ENCODE measurements at regions not wholly inside any gene's neighbourhood (a gene's known extent, or its start where the extent isn't known, plus 50 kb on each side); places are given as distances from the start of the nearest gene placed in this dataset.

DNA sequence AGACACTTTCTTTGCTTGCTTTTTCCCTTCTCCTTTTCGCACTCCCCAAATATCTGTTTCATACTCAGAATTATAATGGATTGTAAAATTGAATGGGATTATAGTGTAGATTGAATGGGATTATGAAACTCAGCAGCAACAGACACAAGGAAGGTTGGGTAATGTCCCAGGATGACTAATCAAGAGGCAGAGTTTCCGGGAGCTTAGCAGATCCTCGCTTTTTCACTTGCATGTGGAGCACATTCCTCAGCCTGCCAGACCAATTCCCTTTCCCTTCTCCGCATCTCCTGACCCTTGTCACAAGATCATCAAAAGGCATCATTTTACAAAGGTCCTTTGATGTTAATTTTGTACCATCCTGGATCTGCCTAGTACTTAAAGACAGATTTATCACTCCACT lies 55.1 kb upstream of the SLC1A1 start:
- Histone ChIP-seq H3K9me3 (ENCODE audit: control insufficient read depth in 4 of 4, insufficient read depth in 3 of 4, low read length in 3 of 4) (peaks cover 0 to 3% (median 0%) of the 10 kb centered on the region in 4 donors), H3K4me1 (ENCODE audit: control insufficient read depth in 5 of 5, insufficient read depth in 5 of 5, low read length in 5 of 5) (peaks cover 0 to 5% (median 0%) of the 10 kb centered on the region in 5 donors), H3K4me3 (no peak overlapping the region), H3K27me3 (ENCODE audit: control insufficient read depth in 3 of 3, insufficient read depth in 3 of 3, low read length in 2 of 3) (no peaks in the 10 kb centered on the region), H3K36me3 (ENCODE audit: control insufficient read depth in 4 of 4, insufficient read depth in 4 of 4, low read length in 4 of 4) (no peaks in the 10 kb centered on the region), H3K9ac (ENCODE audit: insufficient read depth in 1 of 2, low read length in 2 of 2) (no peak overlapping the region), H3K27ac (ENCODE audit: low read depth in 1 of 2, low read length in 1 of 2) (no peak overlapping the region)
- WGBS, 2 donors, result 86 to 88% methylated on average over 4 of the region's 4 CpGs
- no peak for ATAC-seq (ENCODE audit: insufficient read depth, low FRiP score)
- no peak for DNase-seq
- TF ChIP-seq, protein P1, sequence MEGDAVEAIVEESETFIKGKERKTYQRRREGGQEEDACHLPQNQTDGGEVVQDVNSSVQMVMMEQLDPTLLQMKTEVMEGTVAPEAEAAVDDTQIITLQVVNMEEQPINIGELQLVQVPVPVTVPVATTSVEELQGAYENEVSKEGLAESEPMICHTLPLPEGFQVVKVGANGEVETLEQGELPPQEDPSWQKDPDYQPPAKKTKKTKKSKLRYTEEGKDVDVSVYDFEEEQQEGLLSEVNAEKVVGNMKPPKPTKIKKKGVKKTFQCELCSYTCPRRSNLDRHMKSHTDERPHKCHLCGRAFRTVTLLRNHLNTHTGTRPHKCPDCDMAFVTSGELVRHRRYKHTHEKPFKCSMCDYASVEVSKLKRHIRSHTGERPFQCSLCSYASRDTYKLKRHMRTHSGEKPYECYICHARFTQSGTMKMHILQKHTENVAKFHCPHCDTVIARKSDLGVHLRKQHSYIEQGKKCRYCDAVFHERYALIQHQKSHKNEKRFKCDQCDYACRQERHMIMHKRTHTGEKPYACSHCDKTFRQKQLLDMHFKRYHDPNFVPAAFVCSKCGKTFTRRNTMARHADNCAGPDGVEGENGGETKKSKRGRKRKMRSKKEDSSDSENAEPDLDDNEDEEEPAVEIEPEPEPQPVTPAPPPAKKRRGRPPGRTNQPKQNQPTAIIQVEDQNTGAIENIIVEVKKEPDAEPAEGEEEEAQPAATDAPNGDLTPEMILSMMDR (IDR thresholded peaks at IDR 0.05; ENCODE audit: control extremely low read depth, extremely low read depth), result no peak

DNA sequence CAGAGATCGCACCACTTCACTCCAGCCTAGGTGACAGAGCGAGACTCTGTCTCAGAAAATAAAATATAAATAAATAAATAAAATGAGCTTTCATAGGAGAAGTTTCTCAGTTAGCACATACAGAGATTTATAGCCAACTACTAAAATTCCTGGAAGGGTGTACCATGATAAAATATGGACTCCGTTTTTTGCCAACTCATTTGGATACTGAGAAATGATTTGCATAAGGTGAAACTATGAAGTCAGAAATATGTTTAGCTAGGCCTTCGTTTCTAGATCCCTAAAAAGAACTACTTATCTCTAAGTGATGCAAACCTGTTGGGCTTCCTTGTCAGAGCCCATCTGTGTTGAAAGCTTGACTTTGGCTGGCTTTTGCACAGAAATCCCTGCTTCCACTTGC lies 56.9 kb upstream of the SLC1A1 start:
- 64 to 77% methylated on average over 4 of the region's 4 CpGs for WGBS, 2 donors
- Histone ChIP-seq H3K4me3 (no peak overlapping the region), H3K27me3 (ENCODE audit: control insufficient read depth in 3 of 3, insufficient read depth in 3 of 3, low read length in 2 of 3) (no peaks in the 10 kb centered on the region), H3K9me3 (ENCODE audit: control insufficient read depth in 4 of 4, insufficient read depth in 3 of 4, low read length in 3 of 4) (no peaks in the 10 kb centered on the region), H3K4me1 (ENCODE audit: control insufficient read depth in 5 of 5, insufficient read depth in 5 of 5, low read length in 5 of 5) (peaks cover 0 to 5% (median 0%) of the 10 kb centered on the region in 5 donors), H3K9ac (ENCODE audit: insufficient read depth in 1 of 2, low read length in 2 of 2) (no peak overlapping the region), H3K27ac (ENCODE audit: low read depth in 1 of 2, low read length in 1 of 2) (no peak overlapping the region), H3K36me3 (ENCODE audit: control insufficient read depth in 4 of 4, insufficient read depth in 4 of 4, low read length in 4 of 4) (no peaks in the 10 kb centered on the region)
- DNase-seq (no peak), ATAC-seq (ENCODE audit: insufficient read depth, low FRiP score) (no peak)
- TF ChIP-seq, protein P1 (IDR thresholded peaks at IDR 0.05; ENCODE audit: control extremely low read depth, extremely low read depth), result no peak

DNA sequence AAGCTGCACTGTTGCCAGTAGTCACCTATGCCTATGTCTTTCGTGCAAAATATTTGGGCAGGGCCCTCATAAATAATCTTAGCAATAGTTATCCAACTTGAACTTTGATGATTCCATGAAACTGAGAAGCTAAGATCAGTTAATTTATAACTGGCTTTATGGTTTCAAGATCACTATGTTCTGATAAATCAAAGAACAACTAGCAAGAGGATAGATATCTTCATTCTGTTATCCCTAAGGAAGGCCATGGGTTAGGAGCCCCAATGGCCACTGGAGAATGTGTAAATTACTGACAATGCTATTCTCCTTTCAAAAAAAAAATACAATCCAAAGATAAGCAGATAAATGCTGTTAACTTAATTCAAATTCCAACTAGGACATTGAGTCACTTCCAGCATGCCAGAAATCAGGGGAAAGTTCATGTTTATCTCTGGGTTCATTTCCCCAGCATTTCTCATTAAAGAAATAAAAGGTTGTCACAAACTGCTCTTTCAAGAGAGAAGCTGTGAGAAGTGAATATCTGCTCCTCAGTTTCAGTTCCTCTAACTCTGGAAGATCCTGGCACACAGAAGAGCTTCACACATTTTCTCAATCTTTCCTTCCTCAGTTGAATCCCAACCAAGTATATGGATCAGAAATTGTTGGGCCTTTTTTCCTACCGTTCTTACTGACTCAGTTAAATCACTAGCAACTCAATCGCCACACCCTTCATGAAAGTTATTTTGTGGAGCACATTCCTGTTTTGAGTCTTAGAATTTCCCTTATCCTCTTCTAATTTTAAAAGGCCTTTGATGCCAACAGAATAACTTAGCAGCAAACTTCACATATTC lies 59.6 kb upstream of the SLC1A1 start:
- Histone ChIP-seq H3K9ac (ENCODE audit: insufficient read depth in 1 of 2, low read length in 2 of 2) (no peak overlapping the region), H3K36me3 (ENCODE audit: control insufficient read depth in 4 of 4, insufficient read depth in 4 of 4, low read length in 4 of 4) (no peaks in the 10 kb centered on the region), H3K4me3 (no peak overlapping the region), H3K9me3 (ENCODE audit: control insufficient read depth in 4 of 4, insufficient read depth in 3 of 4, low read length in 3 of 4) (no peaks in the 10 kb centered on the region), H3K27ac (ENCODE audit: low read depth in 1 of 2, low read length in 1 of 2) (no peak overlapping the region), H3K27me3 (ENCODE audit: control insufficient read depth in 3 of 3, insufficient read depth in 3 of 3, low read length in 2 of 3) (no peaks in the 10 kb centered on the region), H3K4me1 (ENCODE audit: control insufficient read depth in 5 of 5, insufficient read depth in 5 of 5, low read length in 5 of 5) (peaks cover 0 to 5% (median 0%) of the 10 kb centered on the region in 5 donors)
- ATAC-seq (ENCODE audit: insufficient read depth, low FRiP score) (no peak), DNase-seq (no peak)
- TF ChIP-seq, protein P1 (IDR thresholded peaks at IDR 0.05; ENCODE audit: control extremely low read depth, extremely low read depth), result no peak
- WGBS, 2 donors, result 76 to 86% methylated on average over 3 of the region's 3 CpGs
